Motor neuron (in vitro differentiated cells): ENCODE measurements at regions not wholly inside any gene's neighbourhood (a gene's known extent, or its start where the extent isn't known, plus 50 kb on each side); places are given as distances from the start of the nearest gene placed in this dataset.
"Not testable (repeated sequence)": the region's sequence is repeated elsewhere in the genome, so short reads cannot be mapped to it uniquely, and the experiment has no call there.

Experiments used
- ATAC-seq, 8 experiments: fragments of 200-7000 bp; cut with Tn5 transposase; replicated peaks in 6 of 8; 2 replicates each; pipeline ENCODE4 v1.8.0; 2021; ENCODE audit warnings: mild to moderate bottlenecking in 8 of 8, moderate library complexity in 8 of 8
- H3K27ac ChIP-seq, 2 donors: fragments of 250-450 bp; sonication (Bioruptor Pico); 2 replicates each; pipeline ENCODE4 v1.9.0; 2021; ENCODE audit warnings: antibody characterized with exemption in 2 of 2, mild to moderate bottlenecking in 2 of 2, moderate library complexity in 1 of 2
- H3K4me1 ChIP-seq, 2 donors: fragments of 250-450 bp; sonication (Bioruptor Pico); replicated peaks in 1 of 2; 2 replicates each; pipeline ENCODE4 v1.6.1; 2021; ENCODE audit warnings: antibody characterized with exemption in 2 of 2, mild to moderate bottlenecking in 2 of 2, moderate library complexity in 1 of 2
- H3K4me3 ChIP-seq, 5 donors: fragments of 250-450 bp; sonication (Bioruptor Pico); 2 replicates each; pipeline ENCODE4 v1.9.0; 2021; ENCODE audit warnings: antibody characterized with exemption in 5 of 5, mild to moderate bottlenecking in 5 of 5, moderate library complexity in 4 of 5
- WGBS, 10 experiments: fragments of 450-650 bp; shearing (Covaris generic); methylation state at CpG; one replicate each; pipeline ENCODE4 v1.0.0; 2022; 5-methylcytosine and 5-hydroxymethylcytosine counted together
- in situ Hi-C, 9 experiments: fragments of 400-800 bp; cut with MboI; loops; one replicate each; pipeline ENCODE4 v1.15.0; 2021; ENCODE audit warnings: low sequenced_read_pairs in 9 of 9, low pct_unique_long_range_greater_than_20kb in 2 of 9; ENCODE audit not compliant: unreplicated experiment in 9 of 9

DNA sequence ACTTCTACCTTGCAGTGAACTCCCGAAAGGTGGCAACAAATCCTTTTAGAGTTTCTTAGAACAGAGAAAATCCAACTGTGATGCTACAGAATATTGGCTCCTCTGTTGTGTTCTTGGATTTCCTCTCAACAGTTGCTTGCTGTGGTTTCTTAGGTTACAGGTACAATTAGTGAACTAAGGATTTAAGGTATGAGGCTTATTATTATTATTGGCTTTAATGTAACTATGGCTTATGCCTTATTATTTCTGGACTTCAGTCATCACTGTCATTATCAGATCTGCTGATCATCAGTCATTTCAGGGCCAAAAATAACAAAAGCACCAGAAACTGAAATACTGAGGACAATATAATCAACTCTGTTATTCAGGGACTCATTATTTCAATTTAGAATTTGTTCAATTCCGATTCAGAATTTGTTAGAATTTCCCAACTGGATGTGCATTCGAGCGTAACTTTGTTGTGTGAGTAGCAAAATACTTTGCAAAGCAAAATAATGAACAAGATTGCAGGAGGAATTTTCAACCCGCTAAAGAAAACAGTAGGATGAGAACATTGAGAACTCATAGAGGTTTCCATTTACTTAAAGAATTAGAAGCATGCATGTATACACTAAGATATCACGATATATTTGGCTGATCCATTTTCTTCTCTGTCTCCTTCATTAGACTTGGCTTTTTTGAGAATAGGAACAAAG, 65.5 kb upstream of the AK4 start:
- no peak overlapping the region for H3K4me3 ChIP-seq
- in situ Hi-C loops = no loop called here
- WGBS, 10 experiments = 65 to 100% (median 90%) methylated on average over 1 to 6 of the region's 6 CpGs
- no peaks in the 10 kb centered on the region for H3K4me1 ChIP-seq
- no peak for ATAC-seq
- no peak overlapping the region for H3K27ac ChIP-seq

DNA sequence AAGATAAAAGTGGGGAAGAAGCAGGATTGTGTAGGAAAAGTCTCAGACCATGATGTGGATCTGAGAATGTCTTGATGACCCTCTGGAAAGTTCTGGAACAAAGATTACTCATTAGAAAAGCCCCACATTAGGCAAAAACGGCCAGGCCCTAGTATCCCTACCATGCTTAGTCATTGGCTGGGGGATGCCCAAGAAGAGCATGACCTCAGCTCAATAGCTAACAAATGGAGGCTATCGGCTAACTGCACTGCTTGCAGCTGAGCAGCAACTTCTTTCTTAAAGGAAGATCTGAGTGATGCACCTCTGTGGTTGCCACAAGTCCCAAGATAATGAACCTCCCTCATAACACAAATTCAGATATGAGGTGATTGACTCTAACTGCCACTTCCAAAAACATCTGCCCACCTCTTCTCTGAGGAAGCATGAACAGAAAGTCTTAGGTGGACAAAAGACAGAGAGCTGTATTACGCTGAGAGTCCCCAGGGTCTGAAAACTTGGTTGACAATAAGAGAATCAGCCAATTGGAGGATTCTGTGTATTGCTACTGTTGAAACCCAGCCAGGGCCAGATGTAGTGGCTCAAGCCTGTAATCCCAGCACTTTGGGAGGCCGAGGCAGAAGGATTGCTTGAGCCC, 64.6 kb upstream of the AK4 start:
- no peaks in the 10 kb centered on the region for H3K4me1 ChIP-seq
- WGBS, 10 experiments = 28 to 100% (median 76%) methylated on average over 1 to 4 of the region's 4 CpGs; no CpG with 5 or more reads in 3 of the 10 experiments
- no peak for ATAC-seq
- H3K27ac ChIP-seq = no peak overlapping the region
- in situ Hi-C loops = no loop called here
- H3K4me3 ChIP-seq = no peak overlapping the region

DNA sequence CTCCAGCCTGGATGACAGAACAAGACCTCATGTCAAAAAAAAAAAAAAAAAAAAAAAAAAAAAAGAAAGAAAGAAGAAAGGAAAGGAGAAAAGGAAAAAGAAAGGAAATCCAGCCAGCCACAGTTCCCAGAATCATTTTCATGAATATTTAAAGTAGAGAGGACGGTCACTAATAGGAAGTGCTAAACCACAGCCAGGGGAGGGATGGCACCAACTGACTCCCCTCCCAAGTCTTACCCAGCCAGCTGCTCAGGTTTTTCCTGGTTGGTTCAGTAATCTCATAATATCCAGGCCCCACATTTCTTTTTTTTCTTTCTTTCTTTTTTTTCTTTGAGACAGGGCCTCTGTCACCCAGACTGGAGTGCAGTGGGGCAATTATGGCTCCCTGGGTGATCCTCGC, 63.9 kb upstream of the AK4 start:
- in situ Hi-C loops = no loop called here
- no peaks in the 10 kb centered on the region for H3K4me1 ChIP-seq
- no peak overlapping the region for H3K27ac ChIP-seq
- ATAC-seq = peak in 1 of 8 experiments; percentile 56
- H3K4me3 ChIP-seq = no peak overlapping the region
- WGBS, 10 experiments = 14 to 100% (median 93%) methylated on average over 1 to 2 of the region's 2 CpGs; no CpG with 5 or more reads in 1 of the 10 experiments

DNA sequence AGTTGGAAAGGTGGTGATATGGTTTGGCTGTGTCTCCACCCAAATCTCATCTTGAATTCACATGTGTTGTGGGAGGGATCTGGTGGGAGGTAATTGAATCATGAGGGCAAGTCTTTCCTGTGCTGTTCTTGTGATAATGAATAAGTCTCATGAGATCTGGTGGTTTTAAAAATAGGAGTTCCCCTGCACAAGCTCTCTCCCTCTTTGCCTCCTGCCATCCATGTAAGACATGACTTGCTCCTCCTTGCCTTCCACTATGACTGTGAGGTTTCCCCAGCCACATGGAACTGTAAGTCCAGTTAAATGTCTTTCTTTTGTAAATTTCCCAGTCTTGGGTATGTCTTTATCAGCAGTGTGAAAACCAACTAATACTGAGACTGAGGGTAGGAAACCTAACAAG, 60.5 kb upstream of the AK4 start:
- H3K4me1 ChIP-seq, H3K27ac ChIP-seq, in situ Hi-C loops, H3K4me3 ChIP-seq, ATAC-seq: not testable (repeated sequence)

DNA sequence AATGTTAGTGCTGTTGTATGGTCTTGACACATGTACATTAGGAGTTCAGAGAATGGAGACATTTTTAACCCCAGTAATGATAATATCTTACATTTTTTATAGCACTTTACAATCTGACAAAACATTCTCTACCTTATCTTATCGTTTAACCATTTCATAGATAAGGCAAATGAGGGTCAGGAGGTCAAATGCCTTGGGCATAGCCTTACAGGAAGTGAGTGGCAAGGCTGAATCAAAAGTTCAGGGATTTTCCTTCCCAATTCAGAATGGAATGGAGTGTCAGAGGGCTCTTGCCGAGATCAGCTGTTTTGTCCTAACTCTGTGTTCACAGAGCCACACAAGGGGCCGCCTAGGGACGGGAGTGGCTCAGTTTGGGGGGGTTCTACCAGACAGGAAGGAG, 57.6 kb upstream of the AK4 start:
- Histone ChIP-seq H3K4me1 (no peaks in the 10 kb centered on the region), H3K27ac (no peak overlapping the region), H3K4me3 (no peak overlapping the region)
- no peak for ATAC-seq
- 0 to 85% (median 49%) methylated on average over 1 to 4 of the region's 4 CpGs; no CpG with 5 or more reads in 2 of the 10 experiments for WGBS, 10 experiments
- in situ Hi-C loops = no loop called here

DNA sequence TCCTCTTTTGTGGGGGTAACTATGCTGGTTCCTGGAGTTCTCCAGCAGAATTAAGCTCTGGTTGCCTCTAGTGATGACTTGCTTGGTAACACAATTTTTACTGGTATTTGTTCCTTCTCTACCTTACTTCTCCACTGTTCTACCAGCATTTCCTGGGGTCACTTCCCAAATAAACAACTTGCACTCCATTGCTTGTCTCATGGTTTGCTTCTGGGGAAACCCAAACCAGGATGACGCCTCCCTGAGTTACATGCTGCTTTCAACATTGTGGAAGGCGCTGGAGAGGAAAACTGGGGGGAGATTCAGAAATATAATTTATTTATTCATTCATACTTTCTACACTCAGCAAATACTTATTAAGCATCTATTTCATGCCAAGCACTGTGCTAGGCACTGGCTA, 55.3 kb upstream of the AK4 start:
- in situ Hi-C loops = no loop called here
- ATAC-seq = no peak
- 49 to 96% (median 82%) methylated on average over 1 to 2 of the region's 2 CpGs for WGBS, 10 experiments

DNA sequence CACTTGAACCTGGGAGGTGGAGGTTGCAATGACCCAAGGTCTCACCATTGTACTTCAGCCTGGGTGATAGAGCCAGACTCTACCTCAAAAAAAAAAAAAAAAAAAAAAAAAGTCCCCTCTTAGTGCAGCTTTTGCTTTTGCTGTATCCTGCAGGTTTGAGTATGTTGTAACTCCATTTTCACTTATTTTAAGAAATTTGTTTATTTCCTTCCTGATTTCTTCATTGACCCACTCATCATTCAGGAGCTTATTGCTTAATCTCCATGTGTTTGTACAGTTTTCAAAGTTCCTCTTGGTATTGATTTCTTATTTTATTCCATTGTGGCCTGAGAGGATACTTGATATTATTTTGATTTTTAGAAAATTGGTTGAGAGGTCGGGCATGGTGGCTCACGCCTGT, 50.9 kb upstream of the AK4 start:
- H3K4me1 ChIP-seq = no peaks in the 10 kb centered on the region
- no peak overlapping the region for H3K4me3 ChIP-seq
- no peak for ATAC-seq
- WGBS, 10 experiments = 0 to 100% (median 87%) methylated on average over 1 to 2 of the region's 2 CpGs; no CpG with 5 or more reads in 5 of the 10 experiments
- H3K27ac ChIP-seq = no peak overlapping the region
- in situ Hi-C loops = no loop called here

More for the DNA sequence above, 55.3 kb upstream of the AK4 start:
- H3K27ac ChIP-seq = no peak overlapping the region
- H3K4me1 ChIP-seq = no peaks in the 10 kb centered on the region
- no peak overlapping the region for H3K4me3 ChIP-seq
